GM23338 (cell line): ENCODE measurements at regions not wholly inside any gene's neighbourhood (a gene's known extent, or its start where the extent isn't known, plus 50 kb on each side); places are given as distances from the start of the nearest gene placed in this dataset.

ENCODE experiments used
- ATAC-seq: fragments of 200-7000 bp; cut with Tn5 transposase; 3 replicates; pipeline ENCODE4 v1.9.1; 2020
- DNase-seq: peaks from one replicate; pipeline ENCODE4 v3.0.0-alpha.2; 2015; ENCODE audit warnings: low spot score
- H2AFZ ChIP-seq: fragments of 200-600 bp; sonication (generic); 2 replicates; pipeline ENCODE4 v1.8.0; 2016; ENCODE audit warnings: antibody characterized with exemption, mild to moderate bottlenecking, moderate library complexity
- H3F3A ChIP-seq: fragments of 200-600 bp; sonication (generic); replicated peaks from 2 replicates; pipeline ENCODE4 v1.8.0; 2017; ENCODE audit warnings: antibody characterized with exemption, mixed run types, low read depth
- H3K27ac ChIP-seq: fragments of 200-600 bp; sonication (generic); 2 replicates; pipeline ENCODE4 v1.6.1; 2016; ENCODE audit warnings: low read depth
- H3K27me3 ChIP-seq: fragments of 200-600 bp; sonication (generic); 2 replicates; pipeline ENCODE4 v1.8.0; 2016; ENCODE audit warnings: mild to moderate bottlenecking, mixed run types, moderate library complexity; ENCODE audit not compliant: insufficient read depth
- H3K36me3 ChIP-seq: fragments of 200-600 bp; sonication (generic); 2 replicates; pipeline ENCODE4 v1.8.0; 2016; ENCODE audit warnings: mild to moderate bottlenecking; ENCODE audit not compliant: insufficient read depth
- H3K4me1 ChIP-seq: fragments of 200-600 bp; sonication (generic); 2 replicates; pipeline ENCODE4 v1.8.0; 2016; ENCODE audit warnings: mild to moderate bottlenecking, moderate library complexity; ENCODE audit not compliant: insufficient read depth
- H3K4me2 ChIP-seq: fragments of 200-600 bp; sonication (generic); 2 replicates; pipeline ENCODE4 v1.7.1; 2017; ENCODE audit warnings: mixed run types
- H3K4me3 ChIP-seq: fragments of 200-600 bp; sonication (generic); 2 replicates; pipeline ENCODE4 v1.6.1; 2016; ENCODE audit warnings: mixed run types
- H3K79me2 ChIP-seq: fragments of 200-600 bp; sonication (generic); replicated peaks from 2 replicates; pipeline ENCODE4 v1.8.0; 2017; ENCODE audit warnings: mild to moderate bottlenecking; ENCODE audit not compliant: insufficient read depth
- H3K9me2 ChIP-seq: fragments of 200-600 bp; sonication (generic); 2 replicates; pipeline ENCODE4 v1.8.0; 2017; ENCODE audit not compliant: insufficient read depth
- H4K20me1 ChIP-seq: fragments of 200-600 bp; sonication (generic); replicated peaks from 2 replicates; pipeline ENCODE4 v1.8.0; 2017; ENCODE audit warnings: mild to moderate bottlenecking; ENCODE audit not compliant: insufficient read depth
- H3K27ac Mint-ChIP-seq: 2 replicates; pipeline ENCODE4 v1.8.0; 2020; ENCODE audit warnings: inconsistent platforms, mild to moderate bottlenecking, moderate library complexity, mixed read lengths
- H3K27me3 Mint-ChIP-seq: 3 replicates; pipeline ENCODE4 v1.8.0; 2022; ENCODE audit warnings: low read depth, mild to moderate bottlenecking, moderate library complexity, mixed read lengths, inconsistent platforms; ENCODE audit not compliant: insufficient read depth, poor library complexity
- H3K36me3 Mint-ChIP-seq: 3 replicates; pipeline ENCODE4 v1.8.0; 2021; ENCODE audit warnings: low read depth, mild to moderate bottlenecking, inconsistent platforms, moderate library complexity, mixed read lengths
- H3K4me1 Mint-ChIP-seq: 3 replicates; pipeline ENCODE4 v1.8.0; 2020; ENCODE audit warnings: mild to moderate bottlenecking, inconsistent platforms, mixed read lengths
- H3K4me3 Mint-ChIP-seq: 3 replicates; pipeline ENCODE4 v1.8.0; 2021; ENCODE audit warnings: moderate library complexity, mild to moderate bottlenecking, inconsistent platforms, mixed read lengths
- H3K9me3 Mint-ChIP-seq: 3 replicates; pipeline ENCODE4 v1.8.0; 2020; ENCODE audit warnings: moderate library complexity, mild to moderate bottlenecking, inconsistent platforms, mixed read lengths
- CREB1 ChIP-seq: fragments of 250-450 bp; sonication (Bioruptor Pico); IDR thresholded peaks from 2 replicates; pipeline ENCODE4 v1.5.0; 2020; ENCODE audit warnings: low read depth, mild to moderate bottlenecking, moderate library complexity
- CTCF ChIP-seq, 2 experiments: fragments of 200-600 bp in 1 of 2; sonication (generic) in 1 of 2; conservative IDR thresholded peaks; 2 replicates each; pipeline versions ENCODE4 v1.5.1 to v1.6.1; 2016 to 2017; ENCODE audit warnings: antibody characterized with exemption in 2 of 2, low read depth in 2 of 2, mild to moderate bottlenecking in 2 of 2, moderate library complexity in 1 of 2
- ETS1 ChIP-seq: IDR thresholded peaks from 2 replicates; pipeline ENCODE4 v1.6.1; 2016; ENCODE audit warnings: antibody characterized with exemption
- EZH2 ChIP-seq: fragments of 200-600 bp; sonication (generic); IDR thresholded peaks from one replicate; pipeline ENCODE4 v1.8.0; 2017; ENCODE audit warnings: antibody characterized with exemption, mild to moderate bottlenecking, low read depth; ENCODE audit not compliant: unreplicated experiment
- EZH2phosphoT487 ChIP-seq: fragments of 200-600 bp; sonication (generic); IDR thresholded peaks from one replicate; pipeline ENCODE4 v1.8.1; 2018; ENCODE audit warnings: antibody characterized with exemption; ENCODE audit not compliant: unreplicated experiment
- JUNB ChIP-seq: IDR thresholded peaks from one replicate; pipeline ENCODE4 v1.6.1; 2016; ENCODE audit warnings: antibody characterized with exemption; ENCODE audit not compliant: unreplicated experiment
- NANOG ChIP-seq: IDR thresholded peaks from 2 replicates; pipeline ENCODE4 v1.6.1; 2016; ENCODE audit warnings: antibody characterized with exemption, borderline replicate concordance
- POLR2AphosphoS5 ChIP-seq: IDR thresholded peaks from 2 replicates; pipeline ENCODE4 v1.6.1; 2016; ENCODE audit warnings: antibody characterized with exemption, low read depth
- REST ChIP-seq: IDR thresholded peaks from one replicate; pipeline ENCODE4 v1.6.1; 2018; ENCODE audit warnings: antibody characterized with exemption; ENCODE audit not compliant: unreplicated experiment
- STAT1 ChIP-seq: IDR thresholded peaks from one replicate; pipeline ENCODE4 v1.6.1; 2016; ENCODE audit warnings: antibody characterized with exemption; ENCODE audit not compliant: unreplicated experiment
- ZNF114 ChIP-seq: fragments of 250-450 bp; sonication (Bioruptor Pico); IDR thresholded peaks from 2 replicates; pipeline ENCODE4 v1.5.0; 2020; ENCODE audit warnings: mild to moderate bottlenecking, moderate library complexity
- ZNF331 ChIP-seq: fragments of 250-450 bp; sonication (Bioruptor Pico); IDR thresholded peaks from 2 replicates; pipeline ENCODE4 v1.5.0; 2020; ENCODE audit warnings: low read depth, mild to moderate bottlenecking, moderate library complexity
- ZNF462 ChIP-seq: fragments of 250-450 bp; sonication (Bioruptor Pico); IDR thresholded peaks from 2 replicates; pipeline ENCODE4 v1.5.0; 2020; ENCODE audit warnings: mild to moderate bottlenecking, moderate library complexity

- Mint-ChIP-seq H3K36me3 (no peaks in the 10 kb centered on the region), H3K4me1 (no peaks in the 10 kb centered on the region), H3K27ac (no peak overlapping the region), H3K27me3 (peaks cover 1% of the 10 kb centered on the region), H3K9me3 (no peaks in the 10 kb centered on the region), H3K4me3 (no peak overlapping the region)
- Histone ChIP-seq H4K20me1 (no peaks in the 10 kb centered on the region; the same call in 1 of the 2 replicates), H3K27me3 (no peaks in the 10 kb centered on the region), H3K27ac (no peak overlapping the region), H3F3A (no peaks in the 10 kb centered on the region), H3K79me2 (no peaks in the 10 kb centered on the region), H3K4me3 (no peak overlapping the region), H3K4me1 (no peaks in the 10 kb centered on the region), H2AFZ (no peak overlapping the region; the same call in 1 of the 2 replicates), H3K36me3 (no peaks in the 10 kb centered on the region), H3K4me2 (no peak overlapping the region), H3K9me2 (no peaks in the 10 kb centered on the region)
- DNase-seq: no peak
- ATAC-seq: no peak
- TF ChIP-seq CREB1 (CRISPR knock-in tag): no peak
- TF ChIP-seq STAT1: no peak
- no peak for TF ChIP-seq REST
- TF ChIP-seq ZNF462 (CRISPR knock-in tag): no peak
- TF ChIP-seq ETS1: no peak
- no peak for TF ChIP-seq POLR2AphosphoS5
- TF ChIP-seq EZH2phosphoT487: no peak
- no peak for TF ChIP-seq CTCF (conservative IDR thresholded peaks at IDR 0.05; ENCODE audit: low read depth in 2 of 2)
- TF ChIP-seq ZNF114: no peak
- no peak for TF ChIP-seq ZNF331 (CRISPR knock-in tag)
- TF ChIP-seq EZH2: no peak
- TF ChIP-seq JUNB: no peak
- no peak for TF ChIP-seq NANOG
Observed at GRCh38 chr2:41829052-41829451, 218.8 kb upstream of the PKDCC start.
